ENCODE measurements at regions not wholly inside any gene's neighbourhood (a gene's known extent, or its start where the extent isn't known, plus 50 kb on each side); places are given as distances from the start of the nearest gene placed in this dataset.
"Not testable (repeated sequence)": the region's sequence is repeated elsewhere in the genome, so short reads cannot be mapped to it uniquely, and the experiment has no call there.

DNA sequence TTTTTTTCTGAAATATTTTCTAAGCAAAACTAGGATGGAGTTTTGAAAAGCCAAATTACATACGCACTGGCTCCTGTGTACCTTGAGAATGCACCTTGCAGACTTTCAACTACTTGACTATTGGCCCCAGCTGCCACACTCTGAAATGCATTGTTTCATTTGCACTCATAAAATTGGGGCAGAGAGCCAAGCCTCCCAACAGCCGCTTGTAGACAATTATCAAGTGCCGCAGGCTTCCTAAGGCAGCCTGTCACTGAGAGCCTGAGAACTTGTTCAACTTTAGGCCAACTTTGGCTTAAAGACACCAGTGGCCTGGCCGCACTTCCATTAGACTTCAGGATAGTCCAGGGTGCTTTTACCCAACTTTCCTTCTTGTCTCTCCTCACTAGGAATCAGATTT, 115.7 kb upstream of the STARD13 start:
- CTCF ChIA-PET, result no interaction called here
- ATAC-seq, result no peak

DNA sequence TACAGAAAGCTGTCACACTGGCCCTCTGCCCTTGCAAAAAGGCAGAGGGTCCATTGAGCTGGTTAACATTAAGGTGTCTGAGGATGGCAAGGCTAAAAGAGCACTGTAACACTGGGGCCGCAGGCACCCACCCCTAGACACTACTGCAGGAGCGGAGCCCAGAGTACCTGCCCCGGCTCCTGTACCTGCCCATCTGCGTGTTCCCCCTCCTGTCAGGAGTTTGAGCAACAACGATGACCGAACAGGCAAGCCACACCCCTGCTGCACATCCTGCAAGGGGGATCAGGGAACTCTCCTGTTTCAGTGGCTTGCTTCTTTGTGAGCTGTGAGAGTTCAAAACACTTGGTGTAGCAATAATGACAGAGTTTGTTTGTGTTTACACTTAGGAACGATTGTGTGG, 117.4 kb upstream of the STARD13 start:
- DNase-seq, result no peak
- H3K4me3 Mint-ChIP-seq, result no peak overlapping the region
- no peak for ATAC-seq
- ChIA-PET POLR2A (no interaction called here), CTCF (no interaction called here)
- no peaks in the 10 kb centered on the region for H3K36me3 Mint-ChIP-seq (ENCODE audit: low read depth)
- no peaks in the 10 kb centered on the region for H3K27me3 Mint-ChIP-seq
- H3K27ac Mint-ChIP-seq, result no peak overlapping the region
- H3K4me1 Mint-ChIP-seq, result no peaks in the 10 kb centered on the region
- no peaks in the 10 kb centered on the region for H3K9me3 Mint-ChIP-seq (ENCODE audit: low read depth)
- intact Hi-C loops (cut with DNase I, micrococcal nuclease), result no loop called here

More for the DNA sequence above, 115.7 kb upstream of the STARD13 start:
- POLR2A ChIA-PET, result no interaction called here
- intact Hi-C loops (cut with DNase I, micrococcal nuclease), result no loop called here
- Mint-ChIP-seq H3K4me1 (no peaks in the 10 kb centered on the region), H3K9me3 (ENCODE audit: low read depth) (no peaks in the 10 kb centered on the region), H3K27ac (no peak overlapping the region), H3K4me3 (no peak overlapping the region), H3K27me3 (peaks cover 4% of the 10 kb centered on the region), H3K36me3 (ENCODE audit: low read depth) (no peaks in the 10 kb centered on the region)
- no peak for DNase-seq

DNA sequence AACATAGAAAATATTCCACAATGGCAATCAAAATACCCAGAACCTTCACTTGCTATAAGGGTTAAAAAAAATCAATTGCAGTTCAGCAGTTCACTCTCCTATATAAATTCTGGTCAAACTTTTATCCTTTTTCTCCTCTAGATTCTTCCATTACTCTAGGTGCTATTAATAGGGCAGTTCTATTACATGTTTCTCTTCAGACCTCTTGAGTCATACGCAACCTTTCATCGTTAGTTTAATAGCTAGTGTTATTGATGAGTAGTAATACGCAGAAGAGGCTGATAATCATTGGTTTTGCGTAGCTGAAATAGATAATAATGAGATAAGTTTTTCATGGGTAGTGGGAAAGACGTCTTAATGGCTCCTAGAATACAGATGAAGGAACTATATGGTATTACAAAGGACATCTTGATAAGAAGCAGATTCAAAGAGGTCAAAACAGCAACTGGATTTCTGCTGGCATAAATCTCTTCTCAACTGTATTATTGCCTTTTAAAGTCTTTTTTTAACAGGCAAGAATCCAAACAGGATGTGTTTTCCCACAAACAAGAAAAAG, 118.3 kb upstream of the STARD13 start:
- no peaks in the 10 kb centered on the region for H3K9me3 Mint-ChIP-seq (ENCODE audit: low read depth)
- intact Hi-C loops (cut with DNase I, micrococcal nuclease), result no loop called here
- DNase-seq, result no peak
- H3K27me3 Mint-ChIP-seq, result peaks cover 3% of the 10 kb centered on the region
- no peak overlapping the region for H3K4me3 Mint-ChIP-seq
- H3K27ac Mint-ChIP-seq, result no peak overlapping the region
- ATAC-seq, result no peak
- POLR2A ChIA-PET, result no interaction called here
- no peaks in the 10 kb centered on the region for H3K4me1 Mint-ChIP-seq
- CTCF ChIA-PET, result no interaction called here
- no peaks in the 10 kb centered on the region for H3K36me3 Mint-ChIP-seq (ENCODE audit: low read depth)

DNA sequence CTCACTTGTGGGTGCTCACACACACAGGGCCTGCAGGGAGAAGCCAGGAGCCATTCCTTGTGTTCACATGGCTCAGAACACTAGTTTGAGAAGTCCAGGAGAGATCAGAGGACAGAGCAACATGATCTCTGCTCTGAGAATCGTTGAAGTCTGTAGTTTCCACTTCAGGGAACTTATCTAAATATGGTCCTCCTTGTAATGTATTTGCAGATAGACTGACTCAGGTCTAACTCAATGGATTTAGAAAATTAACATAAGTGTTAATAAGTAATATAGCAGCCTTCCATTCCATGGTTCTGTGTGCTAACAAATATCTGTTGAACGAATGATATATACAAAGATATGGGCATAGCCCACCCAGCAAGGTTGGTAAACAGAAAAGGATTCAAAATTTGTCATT, 119.8 kb upstream of the STARD13 start:
- intact Hi-C loops (cut with DNase I, micrococcal nuclease), result no loop called here
- POLR2A ChIA-PET, result no interaction called here
- Mint-ChIP-seq H3K27me3 (peaks cover 7% of the 10 kb centered on the region), H3K9me3 (ENCODE audit: low read depth) (no peaks in the 10 kb centered on the region), H3K36me3 (ENCODE audit: low read depth) (no peaks in the 10 kb centered on the region), H3K4me3 (no peak overlapping the region), H3K27ac (no peak overlapping the region), H3K4me1 (no peaks in the 10 kb centered on the region)
- DNase-seq (no peak), ATAC-seq (no peak)
- CTCF ChIA-PET, result interaction anchor here (0.7 kb wide), 1 partner anchor 149 kb away, joined by 3 read pairs; no protein-coding TSS in a partner anchor

DNA sequence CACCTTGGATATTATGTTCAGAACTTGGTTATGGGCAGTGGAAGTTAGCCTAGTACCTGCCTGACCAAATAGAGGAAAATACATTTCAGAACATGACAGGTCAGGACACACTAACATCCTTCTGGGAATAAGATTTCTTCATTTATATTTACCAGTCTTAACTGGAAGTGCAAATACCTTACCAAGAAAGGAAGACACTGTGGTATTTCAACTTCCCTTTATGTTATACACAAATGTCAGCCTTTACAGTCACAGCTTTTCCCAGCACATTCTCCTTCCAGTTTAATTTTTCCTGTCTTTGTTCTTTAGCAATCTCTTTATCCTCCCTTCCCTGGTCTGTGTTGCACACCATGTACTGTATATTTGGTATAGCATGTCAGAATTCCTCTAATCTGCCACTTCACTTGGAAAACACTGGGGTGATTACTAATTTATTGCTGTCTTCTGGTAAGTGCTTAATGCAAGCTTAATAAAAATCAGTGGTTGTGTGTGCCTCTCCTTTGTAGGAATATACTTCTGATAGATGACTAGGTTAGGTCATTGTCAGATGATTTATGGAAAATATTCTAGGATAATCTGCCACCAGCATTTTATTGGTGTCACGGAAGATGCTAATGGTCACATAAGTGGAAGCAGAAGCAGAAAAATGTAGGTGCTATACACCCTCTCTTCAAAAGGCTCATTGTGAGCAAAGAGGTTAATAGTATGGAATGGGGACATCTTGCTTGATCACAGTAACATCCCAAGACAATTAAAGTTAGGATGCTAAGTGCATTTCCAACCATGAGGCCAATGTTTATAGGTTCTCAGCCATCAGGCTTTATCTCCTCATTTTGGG, 124.3 kb upstream of the STARD13 start:
- H3K27ac Mint-ChIP-seq, result no peak overlapping the region
- intact Hi-C loops (cut with DNase I, micrococcal nuclease), result no loop called here
- H3K4me1 Mint-ChIP-seq, result no peaks in the 10 kb centered on the region
- H3K4me3 Mint-ChIP-seq, result no peak overlapping the region
- DNase-seq (no peak), ATAC-seq (no peak)
- POLR2A ChIA-PET, result no interaction called here
- CTCF ChIA-PET, result no interaction called here
- H3K9me3 Mint-ChIP-seq (ENCODE audit: low read depth), result no peaks in the 10 kb centered on the region
- no peaks in the 10 kb centered on the region for H3K36me3 Mint-ChIP-seq (ENCODE audit: low read depth)
- peaks cover 20% of the 10 kb centered on the region for H3K27me3 Mint-ChIP-seq

DNA sequence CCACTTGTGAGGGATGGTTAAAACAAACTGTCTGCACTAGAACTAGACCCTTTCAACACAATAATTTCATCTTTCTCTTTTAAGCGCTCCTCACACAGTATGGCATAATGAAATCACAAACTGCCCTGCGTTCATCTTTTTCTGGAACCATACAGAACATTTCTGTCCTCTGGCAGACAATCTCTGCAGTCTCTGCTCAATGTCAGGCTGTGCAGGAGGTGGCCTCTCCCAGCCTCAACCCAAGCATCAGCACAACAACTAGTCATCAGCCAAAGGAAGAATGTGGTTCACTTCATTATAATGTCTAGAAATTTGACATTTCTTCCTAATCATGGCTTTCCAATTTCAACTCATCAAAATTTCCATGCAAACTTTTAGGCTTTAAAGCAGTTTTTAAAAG, 125.1 kb upstream of the STARD13 start:
- peaks cover 20% of the 10 kb centered on the region for H3K27me3 Mint-ChIP-seq
- DNase-seq (no peak), ATAC-seq (no peak)
- no peak overlapping the region for H3K4me3 Mint-ChIP-seq
- intact Hi-C loops (cut with DNase I, micrococcal nuclease), result no loop called here
- no peaks in the 10 kb centered on the region for H3K36me3 Mint-ChIP-seq (ENCODE audit: low read depth)
- POLR2A ChIA-PET, result no interaction called here
- CTCF ChIA-PET, result no interaction called here
- H3K9me3 Mint-ChIP-seq (ENCODE audit: low read depth), result no peaks in the 10 kb centered on the region
- H3K4me1 Mint-ChIP-seq, result no peaks in the 10 kb centered on the region
- H3K27ac Mint-ChIP-seq, result no peak overlapping the region

DNA sequence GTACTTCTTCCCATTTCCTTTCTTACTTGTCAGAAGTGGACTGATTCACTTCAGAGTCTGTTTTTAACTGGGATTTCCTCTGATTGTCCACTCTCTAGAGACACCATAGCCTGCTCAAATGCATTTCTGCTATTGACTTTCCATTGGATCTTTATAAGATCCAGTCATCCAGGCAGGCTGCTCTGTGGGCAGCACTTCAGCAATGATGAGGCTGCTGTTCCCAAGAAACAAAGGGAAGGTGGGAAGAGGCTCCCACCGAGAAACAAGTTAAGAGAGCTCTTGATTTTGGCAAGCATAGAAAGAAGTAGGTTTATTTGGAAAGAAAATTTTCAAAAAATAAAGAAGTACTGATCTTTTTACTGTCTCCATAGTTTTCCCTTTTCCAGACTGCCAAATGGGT, 125.8 kb upstream of the STARD13 start:
- Mint-ChIP-seq H3K4me3 (no peak overlapping the region), H3K4me1 (no peaks in the 10 kb centered on the region), H3K27me3 (peaks cover 22% of the 10 kb centered on the region), H3K36me3 (ENCODE audit: low read depth) (no peaks in the 10 kb centered on the region), H3K9me3 (ENCODE audit: low read depth) (peaks cover 2% of the 10 kb centered on the region), H3K27ac (no peak overlapping the region)
- ATAC-seq (no peak), DNase-seq (no peak)
- ChIA-PET CTCF (no interaction called here), POLR2A (no interaction called here)
- intact Hi-C loops (cut with DNase I, micrococcal nuclease), result no loop called here

DNA sequence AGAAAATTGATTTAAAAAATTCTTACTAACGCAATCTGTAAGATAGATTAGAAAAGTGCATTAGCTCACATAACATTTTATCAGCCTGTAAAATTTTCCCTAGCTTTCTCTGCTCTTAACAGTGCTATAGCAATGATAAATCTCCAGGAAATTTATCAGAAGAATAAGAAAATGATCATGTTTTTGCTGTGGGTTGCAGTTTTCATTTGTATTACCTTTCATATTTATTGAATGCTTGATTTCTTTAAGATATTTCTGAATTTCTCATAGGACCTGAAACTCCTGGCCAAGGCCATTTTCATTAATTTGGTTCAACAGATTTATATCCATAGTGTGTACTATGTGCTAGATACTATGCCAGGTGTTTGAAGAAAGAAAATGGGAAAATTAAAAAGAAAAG, 130.3 kb upstream of the STARD13 start:
- H3K9me3 Mint-ChIP-seq (ENCODE audit: low read depth), result peaks cover 5% of the 10 kb centered on the region
- DNase-seq, result no peak
- H3K36me3 Mint-ChIP-seq (ENCODE audit: low read depth), result no peaks in the 10 kb centered on the region
- H3K27ac Mint-ChIP-seq, result no peak overlapping the region
- no peak for ATAC-seq
- intact Hi-C loops (cut with DNase I, micrococcal nuclease), result no loop called here
- peaks cover 30% of the 10 kb centered on the region for H3K27me3 Mint-ChIP-seq
- H3K4me1 Mint-ChIP-seq, result no peaks in the 10 kb centered on the region
- CTCF ChIA-PET, result no interaction called here
- POLR2A ChIA-PET, result no interaction called here
- H3K4me3 Mint-ChIP-seq, result no peak overlapping the region

DNA sequence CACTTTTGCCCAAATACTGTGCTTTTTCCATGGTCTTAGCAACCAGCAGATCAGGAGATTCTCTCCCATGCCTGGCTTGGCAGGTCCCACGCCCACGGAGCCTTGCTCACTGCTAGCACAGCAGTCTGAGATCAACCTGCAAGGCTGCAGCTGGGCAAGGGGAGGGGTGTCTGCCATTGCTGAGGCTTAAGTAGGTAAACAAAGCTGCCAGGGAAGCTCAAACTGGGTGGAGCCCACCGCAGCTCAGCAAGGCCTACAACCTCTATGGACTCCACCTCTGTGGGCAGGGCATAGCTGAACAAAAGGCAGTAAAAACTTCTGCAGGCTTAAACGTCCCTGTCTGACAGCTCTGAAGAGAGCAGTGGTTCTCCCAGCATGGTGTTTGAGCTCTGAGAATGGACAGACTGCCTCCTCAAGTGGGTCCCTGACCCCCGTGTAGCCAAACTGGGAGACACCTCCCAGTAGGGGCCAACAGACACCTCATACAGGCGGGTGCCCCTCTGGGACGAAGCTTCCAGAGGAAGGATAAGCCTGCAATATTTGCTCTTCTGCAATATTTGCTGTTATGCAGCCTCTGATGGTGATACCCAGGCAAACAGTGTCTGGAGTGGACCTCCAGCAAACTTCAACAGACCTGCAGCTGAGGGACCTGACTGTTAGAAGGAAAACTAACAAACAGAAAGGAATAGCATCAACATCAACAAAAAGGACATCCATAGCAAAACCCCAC, 132.8 kb upstream of the STARD13 start:
- ATAC-seq; H3K4me3 Mint-ChIP-seq; H3K36me3 Mint-ChIP-seq (ENCODE audit: low read depth); intact Hi-C loops (cut with DNase I, micrococcal nuclease); H3K4me1 Mint-ChIP-seq; CTCF ChIA-PET; DNase-seq; POLR2A ChIA-PET; H3K9me3 Mint-ChIP-seq (ENCODE audit: low read depth); H3K27ac Mint-ChIP-seq: not testable (repeated sequence)
- peaks cover 30% of the 10 kb centered on the region for H3K27me3 Mint-ChIP-seq

DNA sequence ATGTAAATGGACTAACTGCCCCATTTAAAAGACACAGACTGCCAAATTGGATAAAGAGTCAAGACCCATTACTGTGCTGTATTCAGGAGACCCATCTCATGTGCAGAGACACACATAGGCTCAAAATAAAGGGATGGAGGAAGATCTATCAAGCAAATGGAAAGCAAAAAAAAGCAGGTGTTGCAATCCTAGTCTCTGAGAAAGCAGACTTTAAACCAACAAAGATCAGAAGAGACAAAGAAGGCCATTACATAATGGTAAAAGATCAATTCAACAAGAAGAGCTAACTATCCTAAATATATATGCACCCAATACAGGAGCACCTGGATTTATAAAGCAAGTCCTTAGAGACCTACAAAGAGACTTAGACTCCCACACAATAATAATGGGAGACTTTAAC, 134.6 kb upstream of the STARD13 start:
- H3K27ac Mint-ChIP-seq, POLR2A ChIA-PET: not testable (repeated sequence)

DNA sequence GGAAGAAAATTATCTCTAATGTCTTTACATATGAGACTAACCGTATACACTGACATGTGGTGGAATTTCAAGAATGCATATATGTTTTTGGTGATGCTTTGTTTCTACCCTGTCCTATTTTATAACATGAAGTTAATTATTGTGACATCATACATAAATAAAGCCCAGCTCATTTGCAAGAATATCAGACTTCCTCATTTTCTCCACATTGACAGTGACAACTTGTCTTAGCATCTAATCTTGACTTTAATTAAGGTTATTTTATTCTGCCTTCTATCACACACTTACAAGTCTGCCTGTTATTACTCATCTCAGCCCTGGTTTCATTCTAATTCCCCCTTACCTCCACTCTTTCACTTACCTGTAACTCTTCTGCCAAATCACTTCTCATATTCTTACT, 140.6 kb upstream of the STARD13 start:
- Mint-ChIP-seq H3K27ac (no peak overlapping the region), H3K36me3 (ENCODE audit: low read depth) (no peaks in the 10 kb centered on the region), H3K9me3 (ENCODE audit: low read depth) (peaks cover 3% of the 10 kb centered on the region), H3K27me3 (peaks cover 8% of the 10 kb centered on the region), H3K4me1 (no peaks in the 10 kb centered on the region), H3K4me3 (no peak overlapping the region)
- ATAC-seq, result no peak
- POLR2A ChIA-PET, result no interaction called here
- CTCF ChIA-PET, result interaction anchor here (1.6 kb wide), 1 partner anchor 9 kb away, joined by 4 read pairs; no protein-coding TSS in a partner anchor
- DNase-seq, result no peak
- intact Hi-C loops (cut with DNase I, micrococcal nuclease), result no loop called here

More for the DNA sequence above, 134.6 kb upstream of the STARD13 start:
- H3K9me3 Mint-ChIP-seq (ENCODE audit: low read depth); H3K36me3 Mint-ChIP-seq (ENCODE audit: low read depth); H3K4me3 Mint-ChIP-seq; H3K4me1 Mint-ChIP-seq; CTCF ChIA-PET; intact Hi-C loops (cut with DNase I, micrococcal nuclease); DNase-seq; ATAC-seq: not testable (repeated sequence)
- peaks cover 28% of the 10 kb centered on the region for H3K27me3 Mint-ChIP-seq

DNA sequence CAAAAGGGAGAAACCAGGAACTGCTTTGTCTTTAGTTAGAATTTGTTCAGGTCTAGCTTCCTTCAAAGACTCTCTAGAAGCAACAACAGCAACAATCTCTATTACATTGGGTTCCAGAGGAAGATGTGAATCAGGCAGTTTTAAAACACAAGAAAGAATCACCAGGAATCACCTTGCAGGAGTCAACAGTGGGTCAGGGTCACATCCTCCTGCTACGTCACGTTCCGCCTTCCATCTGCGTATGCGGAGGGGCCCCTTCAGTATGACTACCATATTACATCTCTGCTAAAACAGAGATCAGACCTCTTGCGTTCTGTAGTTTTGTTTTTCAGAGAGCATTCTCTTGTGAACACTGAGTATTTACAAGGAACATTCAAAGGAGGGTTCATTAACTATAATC, 147.8 kb upstream of the STARD13 start:
- H3K9me3 Mint-ChIP-seq (ENCODE audit: low read depth), result no peaks in the 10 kb centered on the region
- H3K4me3 Mint-ChIP-seq, result no peak overlapping the region
- peaks cover 10% of the 10 kb centered on the region for H3K27me3 Mint-ChIP-seq
- no peaks in the 10 kb centered on the region for H3K36me3 Mint-ChIP-seq (ENCODE audit: low read depth)
- DNase-seq (no peak), ATAC-seq (no peak)
- no peak overlapping the region for H3K27ac Mint-ChIP-seq
- CTCF ChIA-PET, result no interaction called here
- POLR2A ChIA-PET, result no interaction called here
- intact Hi-C loops (cut with DNase I, micrococcal nuclease), result no loop called here
- H3K4me1 Mint-ChIP-seq, result no peaks in the 10 kb centered on the region
